ENCODE measurements at regions not wholly inside any gene's neighbourhood (a gene's known extent, or its start where the extent isn't known, plus 50 kb on each side); places are given as distances from the start of the nearest gene placed in this dataset.

- no peak for DNase-seq (ENCODE audit: low read depth in 2 of 2)
These were observed 116.6 kb upstream of the C14orf180 start for GRCh38 chr14:104462651-104463630.

- no peak for DNase-seq (ENCODE audit: low read depth in 2 of 2)
These were observed 114.7 kb upstream of the C14orf180 start for GRCh38 chr14:104464907-104465306.

- DNase-seq (ENCODE audit: low read depth in 2 of 2) = no peak
These were observed 113.8 kb upstream of the C14orf180 start for GRCh38 chr14:104465482-104466390.

- no peak for DNase-seq (ENCODE audit: low read depth in 2 of 2)
These were observed 112.3 kb upstream of the C14orf180 start for GRCh38 chr14:104467236-104467635.

GRCh38 chr14:104467641-104468040 is 111.9 kb upstream of the C14orf180 start:
- DNase-seq (ENCODE audit: low read depth in 2 of 2) = no peak

- no peak for DNase-seq (ENCODE audit: low read depth in 2 of 2)
These were observed 110.0 kb upstream of the C14orf180 start for GRCh38 chr14:104469591-104469990.

- DNase-seq (ENCODE audit: low read depth in 2 of 2) = no peak
These were observed 109.0 kb upstream of the C14orf180 start for GRCh38 chr14:104470588-104470987.

GRCh38 chr14:104471114-104471513 is 108.5 kb upstream of the C14orf180 start:
- DNase-seq (ENCODE audit: low read depth in 2 of 2) = no peak

- no peak for DNase-seq (ENCODE audit: low read depth in 2 of 2)
These were observed 107.5 kb upstream of the C14orf180 start for GRCh38 chr14:104472073-104472472.

- DNase-seq (ENCODE audit: low read depth in 2 of 2) = no peak
These were observed 106.9 kb upstream of the C14orf180 start for GRCh38 chr14:104472536-104473243.

- DNase-seq (ENCODE audit: low read depth in 2 of 2) = no peak
These were observed 106.4 kb upstream of the C14orf180 start for GRCh38 chr14:104473244-104473565.

GRCh38 chr14:104473649-104474494 is 105.7 kb upstream of the C14orf180 start:
- DNase-seq (ENCODE audit: low read depth in 2 of 2) = no peak

- DNase-seq (ENCODE audit: low read depth in 2 of 2) = no peak
These were observed 104.9 kb upstream of the C14orf180 start for GRCh38 chr14:104474495-104475213.

GRCh38 chr14:104475256-104475655 is 104.3 kb upstream of the C14orf180 start:
- no peak for DNase-seq (ENCODE audit: low read depth in 2 of 2)

GRCh38 chr14:104475802-104476201 is 103.8 kb upstream of the C14orf180 start:
- DNase-seq (ENCODE audit: low read depth in 2 of 2) = no peak

- DNase-seq (ENCODE audit: low read depth in 2 of 2) = no peak
These were observed 103.1 kb upstream of the C14orf180 start for GRCh38 chr14:104476437-104476836.

GRCh38 chr14:104477117-104477623 is 102.4 kb upstream of the C14orf180 start:
- no peak for DNase-seq (ENCODE audit: low read depth in 2 of 2)

- DNase-seq (ENCODE audit: low read depth in 2 of 2) = no peak
These were observed 101.7 kb upstream of the C14orf180 start for GRCh38 chr14:104477666-104478380.

GRCh38 chr14:104478656-104479055 is 100.9 kb upstream of the C14orf180 start:
- no peak for DNase-seq (ENCODE audit: low read depth in 2 of 2)

Measured in activated CD8-positive, alpha-beta memory T cell treated with anti-CD3 and anti-CD28 coated beads for 4 hours (primary cell).